Heart left ventricle (tissue), 16 donors: ENCODE measurements at regions not wholly inside any gene's neighbourhood (a gene's known extent, or its start where the extent isn't known, plus 50 kb on each side); places are given as distances from the start of the nearest gene placed in this dataset.

Experiments
- ATAC-seq, 4 donors: fragments of 200-7000 bp; cut with Tn5 transposase; one replicate each; pipeline ENCODE4 v1.9.1; 2020 to 2022; ENCODE audit warnings: moderate library complexity in 4 of 4, mild to moderate bottlenecking in 3 of 4, moderate number of reproducible peaks in 1 of 4
- DNase-seq, 5 donors: peaks; one replicate each; pipeline ENCODE4 v3.0.0-alpha.2; 2020
- H3K27ac ChIP-seq, 12 donors: fragments of 200-600 bp; sonication (generic) in 4 of 12; one replicate each; pipeline versions ENCODE4 v1.5.0 to v1.8.0; 2016 to 2022; ENCODE audit warnings: mild to moderate bottlenecking in 2 of 12
- H3K27me3 ChIP-seq, 9 donors: fragments of 200-600 bp; sonication (generic) in 2 of 9; one replicate each; pipeline versions ENCODE4 v1.5.1 to v1.8.0; 2016 to 2022; ENCODE audit warnings: mild to moderate bottlenecking in 3 of 9
- H3K36me3 ChIP-seq, 9 donors: fragments of 200-600 bp; sonication (generic) in 2 of 9; one replicate each; pipeline versions ENCODE4 v1.5.0 to v1.8.0; 2018 to 2022; ENCODE audit warnings: mild to moderate bottlenecking in 2 of 9
- H3K4me1 ChIP-seq, 12 donors: fragments of 200-600 bp; sonication (generic) in 4 of 12; one replicate each; pipeline versions ENCODE4 v1.5.0 to v1.8.0; 2016 to 2022; ENCODE audit warnings: mild to moderate bottlenecking in 3 of 12
- H3K4me3 ChIP-seq, 12 donors: fragments of 200-600 bp; sonication (generic) in 4 of 12; one replicate each; pipeline versions ENCODE4 v1.5.0 to v1.8.0; 2017 to 2022; ENCODE audit warnings: mild to moderate bottlenecking in 9 of 12, moderate library complexity in 4 of 12
- H3K9me3 ChIP-seq, 12 donors: fragments of 200-600 bp; sonication (generic) in 4 of 12; one replicate each; pipeline versions ENCODE4 v1.5.0 to v1.8.0; 2016 to 2022; ENCODE audit warnings: mild to moderate bottlenecking in 1 of 12
- CTCF ChIP-seq, 12 donors: fragments of 200-600 bp; sonication (generic) in 4 of 12; IDR thresholded peaks; one replicate each; pipeline versions ENCODE4 v1.5.0 to v1.8.0; 2018 to 2022; ENCODE audit warnings: antibody characterized with exemption in 12 of 12, mild to moderate bottlenecking in 5 of 12
- POLR2A ChIP-seq, 2 donors: fragments of 450-650 bp; IDR thresholded peaks; one replicate each; pipeline ENCODE4 v1.6.1; 2017; ENCODE audit warnings: antibody characterized with exemption in 2 of 2, mild to moderate bottlenecking in 2 of 2, moderate library complexity in 2 of 2
- WGBS, 4 donors: extraction: QIAGEN DNeasy Blood & Tissue Kit in 2 of 4; methylation state at CpG; one replicate each; pipeline versions ENCODE4 v1.1.5 to v1.1.7; 2013 to 2018; 5-methylcytosine and 5-hydroxymethylcytosine counted together
- intact Hi-C, 10 donors: fragments of 100-400 bp; cut with DNase I; formaldehyde crosslinking; loops; one replicate each; pipeline versions ENCODE4 v1.11.1 to v1.14.2; 2022
- microRNA-seq, 4 donors: library from miRNA; unstranded; fragments of <30 nt; microRNA quantifications; one replicate each; pipeline versions ENCODE4 to v1.2.0, GENCODE V29; 2017 to 2020
- donor health status: ischemic (EF 13 %, LVEDD 7.1; RV severe dilation, severe dysfunction).
- donor health status: healthy with polysubstance abuse.
- donor health status: DM: no; HTN: yes; CAD: no.
- donor health status: DM: no; HTN: no; CAD: no.
- donor health status: ischemic (EF 25% LVEDD 6.9; RV normal size, moderate dysfunction).
- donor health status: ischemic (EF 25% LVEDD 5.7; RV mildly dilated, moderate dysfunction).
- donor health status: healthy.
- donor health status: DM: yes; HTN: yes; CAD: no.
- donor health status: ischemic (EF 35%, LVEDD 5.7; RV mildly dilated, moderate dysfunction).
- donor health status: nonischemic (EF 11% LVEDD 7.7; RV severe dilation, severe dysfunction).
- donor health status: DM: yes; HTN: yes; CAD: no.
- donor health status: PGD.
- donor health status: ischemic (EF 29% LVEDD 5.4; RV normal size, mild dysfunction).
- donor health status: nonischemic (EF 23%, LVEDD 6.1; RV moderate dilation, normal function).

- Histone ChIP-seq H3K27me3 (no peaks in the 10 kb centered on the region), H3K9me3 (no peaks in the 10 kb centered on the region), H3K36me3 (no peaks in the 10 kb centered on the region), H3K4me1 (no peaks in the 10 kb centered on the region), H3K27ac (no peak overlapping the region), H3K4me3 (no peak overlapping the region)
- DNase-seq (no peak), ATAC-seq (no peak)
- intact Hi-C loops = no loop called here
- TF ChIP-seq POLR2A (IDR thresholded peaks at IDR 0.05) (no peak), CTCF (IDR thresholded peaks at IDR 0.05) (no peak)
- WGBS, 4 donors = 51 to 72% (median 60%) methylated on average over 4 of the region's 4 CpGs
Measured at GRCh38 chr5:7329141-7329540, 66.8 kb upstream of the ADCY2 start.

GRCh38 chr5:7329712-7330111, 66.2 kb upstream of the ADCY2 start:
- DNase-seq (no peak), ATAC-seq (no peak)
- no peaks in the 10 kb centered on the region for H3K4me1 ChIP-seq
- H3K27me3 ChIP-seq = no peaks in the 10 kb centered on the region
- peaks cover 0 to 4% (median 0%) of the 10 kb centered on the region in 12 donors for H3K9me3 ChIP-seq
- WGBS, 4 donors = 64 to 74% (median 68%) methylated on average over 3 of the region's 3 CpGs
- no peak overlapping the region for H3K4me3 ChIP-seq
- intact Hi-C loops = no loop called here
- H3K27ac ChIP-seq = no peak overlapping the region
- no peaks in the 10 kb centered on the region for H3K36me3 ChIP-seq
- no peak for TF ChIP-seq CTCF (IDR thresholded peaks at IDR 0.05)

- WGBS, 4 donors = 38 to 54% (median 42%) methylated on average over 3 of the region's 3 CpGs
- no peaks in the 10 kb centered on the region for H3K36me3 ChIP-seq
- no peak for DNase-seq
- intact Hi-C loops = no loop called here
- H3K4me1 ChIP-seq = no peaks in the 10 kb centered on the region
- TF ChIP-seq CTCF (IDR thresholded peaks at IDR 0.05) (no peak), POLR2A (IDR thresholded peaks at IDR 0.05) (no peak)
- H3K9me3 ChIP-seq = peaks cover 0 to 8% (median 0%) of the 10 kb centered on the region in 12 donors
- no peaks in the 10 kb centered on the region for H3K27me3 ChIP-seq
- ATAC-seq = no peak
- no peak overlapping the region for H3K27ac ChIP-seq
- no peak overlapping the region for H3K4me3 ChIP-seq
Measured at GRCh38 chr5:7330256-7330655, 65.7 kb upstream of the ADCY2 start.

GRCh38 chr5:7331131-7331530, 64.8 kb upstream of the ADCY2 start:
- no peaks in the 10 kb centered on the region for H3K27me3 ChIP-seq
- ATAC-seq = no peak
- no peaks in the 10 kb centered on the region for H3K36me3 ChIP-seq
- WGBS, 4 donors = 54 to 62% (median 57%) methylated on average over 7 of the region's 7 CpGs
- H3K4me3 ChIP-seq = no peak overlapping the region
- TF ChIP-seq CTCF (IDR thresholded peaks at IDR 0.05) (no peak), POLR2A (IDR thresholded peaks at IDR 0.05) (no peak)
- H3K9me3 ChIP-seq = peaks cover 0 to 10% (median 0%) of the 10 kb centered on the region in 12 donors
- no peaks in the 10 kb centered on the region for H3K4me1 ChIP-seq
- DNase-seq = no peak
- H3K27ac ChIP-seq = no peak overlapping the region
- intact Hi-C loops = no loop called here

Small RNA genes in the stretch of these regions (microRNA-seq; reads per million reads assigned to microRNA genes)
- gene MIR4278 = 0 reads per million in 4 donors
